ENCODE measurements at regions not wholly inside any gene's neighbourhood (a gene's known extent, or its start where the extent isn't known, plus 50 kb on each side); places are given as distances from the start of the nearest gene placed in this dataset.
"Not testable (repeated sequence)": the region's sequence is repeated elsewhere in the genome, so short reads cannot be mapped to it uniquely, and the experiment has no call there.

GRCh38 chr5:82881571-82882174, 195.5 kb downstream of the TMEM167A start:
- H3K4me3 ChIP-seq, result no peak overlapping the region
- 82% methylated on average over 2 of the region's 2 CpGs for WGBS, 2 donors
- peaks cover 0 to 10% (median 7%) of the 10 kb centered on the region in 4 donors for H3K9me3 ChIP-seq (ENCODE audit: control insufficient read depth in 4 of 4, insufficient read depth in 3 of 4, low read length in 3 of 4)
- H3K27ac ChIP-seq (ENCODE audit: low read depth in 1 of 2, low read length in 1 of 2), result no peak overlapping the region
- ATAC-seq (ENCODE audit: insufficient read depth, low FRiP score) (no peak), DNase-seq (no peak)
- H3K9ac ChIP-seq (ENCODE audit: insufficient read depth in 1 of 2, low read length in 2 of 2), result no peak overlapping the region
- no peaks in the 10 kb centered on the region for H3K36me3 ChIP-seq (ENCODE audit: control insufficient read depth in 4 of 4, insufficient read depth in 4 of 4, low read length in 4 of 4)
- H3K27me3 ChIP-seq (ENCODE audit: control insufficient read depth in 3 of 3, insufficient read depth in 3 of 3, low read length in 2 of 3), result no peaks in the 10 kb centered on the region
- H3K4me1 ChIP-seq (ENCODE audit: control insufficient read depth in 5 of 5, insufficient read depth in 5 of 5, low read length in 5 of 5), result no peaks in the 10 kb centered on the region
- TF ChIP-seq, protein P1, sequence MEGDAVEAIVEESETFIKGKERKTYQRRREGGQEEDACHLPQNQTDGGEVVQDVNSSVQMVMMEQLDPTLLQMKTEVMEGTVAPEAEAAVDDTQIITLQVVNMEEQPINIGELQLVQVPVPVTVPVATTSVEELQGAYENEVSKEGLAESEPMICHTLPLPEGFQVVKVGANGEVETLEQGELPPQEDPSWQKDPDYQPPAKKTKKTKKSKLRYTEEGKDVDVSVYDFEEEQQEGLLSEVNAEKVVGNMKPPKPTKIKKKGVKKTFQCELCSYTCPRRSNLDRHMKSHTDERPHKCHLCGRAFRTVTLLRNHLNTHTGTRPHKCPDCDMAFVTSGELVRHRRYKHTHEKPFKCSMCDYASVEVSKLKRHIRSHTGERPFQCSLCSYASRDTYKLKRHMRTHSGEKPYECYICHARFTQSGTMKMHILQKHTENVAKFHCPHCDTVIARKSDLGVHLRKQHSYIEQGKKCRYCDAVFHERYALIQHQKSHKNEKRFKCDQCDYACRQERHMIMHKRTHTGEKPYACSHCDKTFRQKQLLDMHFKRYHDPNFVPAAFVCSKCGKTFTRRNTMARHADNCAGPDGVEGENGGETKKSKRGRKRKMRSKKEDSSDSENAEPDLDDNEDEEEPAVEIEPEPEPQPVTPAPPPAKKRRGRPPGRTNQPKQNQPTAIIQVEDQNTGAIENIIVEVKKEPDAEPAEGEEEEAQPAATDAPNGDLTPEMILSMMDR (IDR thresholded peaks at IDR 0.05; ENCODE audit: control extremely low read depth, extremely low read depth), result no peak

DNA sequence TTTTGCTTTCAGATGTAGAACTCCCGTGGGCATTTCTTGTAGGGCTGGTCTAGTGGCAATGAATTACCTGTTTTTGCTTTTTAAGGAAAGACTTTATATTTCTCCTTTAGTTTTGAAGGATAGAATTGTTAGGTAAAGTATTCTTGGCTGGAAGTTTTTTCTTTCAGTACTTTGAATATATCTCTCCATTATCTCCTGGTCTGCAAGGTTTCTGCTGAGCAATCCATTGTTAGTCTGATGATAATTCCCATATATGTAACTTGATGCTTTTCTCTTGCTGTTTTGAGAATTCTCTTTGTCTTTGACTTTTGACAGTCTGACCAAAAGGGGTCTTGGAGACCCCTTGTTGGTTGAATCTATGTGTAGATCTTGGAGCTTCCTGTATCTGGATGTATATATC, 198.1 kb downstream of the TMEM167A start:
- TF ChIP-seq, protein P1 (IDR thresholded peaks at IDR 0.05; ENCODE audit: control extremely low read depth, extremely low read depth), result no peak
- Histone ChIP-seq H3K27me3 (ENCODE audit: control insufficient read depth in 3 of 3, insufficient read depth in 3 of 3, low read length in 2 of 3) (no peaks in the 10 kb centered on the region), H3K9me3 (ENCODE audit: control insufficient read depth in 4 of 4, insufficient read depth in 3 of 4, low read length in 3 of 4) (peaks cover 0 to 10% (median 7%) of the 10 kb centered on the region in 4 donors), H3K4me3 (no peak overlapping the region), H3K36me3 (ENCODE audit: control insufficient read depth in 4 of 4, insufficient read depth in 4 of 4, low read length in 4 of 4) (no peaks in the 10 kb centered on the region), H3K27ac (ENCODE audit: low read depth in 1 of 2, low read length in 1 of 2) (no peak overlapping the region), H3K4me1 (ENCODE audit: control insufficient read depth in 5 of 5, insufficient read depth in 5 of 5, low read length in 5 of 5) (no peaks in the 10 kb centered on the region), H3K9ac (ENCODE audit: insufficient read depth in 1 of 2, low read length in 2 of 2) (no peak overlapping the region)
- WGBS, 2 donors, result 81 to 87% methylated on average over 1 of the region's 1 CpG
- DNase-seq (no peak), ATAC-seq (ENCODE audit: insufficient read depth, low FRiP score) (no peak)

DNA sequence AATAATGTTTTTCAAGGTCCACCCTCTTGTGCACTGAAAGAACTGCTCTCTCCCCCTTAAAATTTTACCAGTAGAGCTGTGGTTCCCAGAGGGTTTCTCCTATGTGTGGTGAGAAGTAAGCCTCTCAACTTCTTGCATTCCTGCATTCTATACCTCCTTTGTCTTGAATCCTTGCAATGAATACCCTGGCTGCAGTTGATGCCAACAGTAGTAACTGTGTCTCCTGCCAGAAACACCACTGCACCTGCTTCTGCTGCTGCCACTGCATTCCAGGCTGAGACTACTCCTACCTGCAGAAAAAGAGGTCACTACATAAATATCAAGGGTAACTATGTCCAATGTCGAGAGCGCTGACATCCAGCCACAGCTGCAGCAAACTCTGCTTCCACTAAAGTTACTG, 203.7 kb downstream of the TMEM167A start:
- 39 to 72% methylated on average over 2 of the region's 2 CpGs for WGBS, 2 donors
- DNase-seq, result no peak
- Histone ChIP-seq H3K9ac (ENCODE audit: insufficient read depth in 1 of 2, low read length in 2 of 2) (no peak overlapping the region), H3K4me3 (no peak overlapping the region), H3K4me1 (ENCODE audit: control insufficient read depth in 5 of 5, insufficient read depth in 5 of 5, low read length in 5 of 5) (no peaks in the 10 kb centered on the region), H3K36me3 (ENCODE audit: control insufficient read depth in 4 of 4, insufficient read depth in 4 of 4, low read length in 4 of 4) (no peaks in the 10 kb centered on the region), H3K27me3 (ENCODE audit: control insufficient read depth in 3 of 3, insufficient read depth in 3 of 3, low read length in 2 of 3) (no peaks in the 10 kb centered on the region), H3K27ac (ENCODE audit: low read depth in 1 of 2, low read length in 1 of 2) (no peak overlapping the region), H3K9me3 (ENCODE audit: control insufficient read depth in 4 of 4, insufficient read depth in 3 of 4, low read length in 3 of 4) (peaks cover 0 to 3% (median 0%) of the 10 kb centered on the region in 4 donors)
- TF ChIP-seq, protein P1 (IDR thresholded peaks at IDR 0.05; ENCODE audit: control extremely low read depth, extremely low read depth), result no peak
- ATAC-seq (ENCODE audit: insufficient read depth, low FRiP score), result no peak

DNA sequence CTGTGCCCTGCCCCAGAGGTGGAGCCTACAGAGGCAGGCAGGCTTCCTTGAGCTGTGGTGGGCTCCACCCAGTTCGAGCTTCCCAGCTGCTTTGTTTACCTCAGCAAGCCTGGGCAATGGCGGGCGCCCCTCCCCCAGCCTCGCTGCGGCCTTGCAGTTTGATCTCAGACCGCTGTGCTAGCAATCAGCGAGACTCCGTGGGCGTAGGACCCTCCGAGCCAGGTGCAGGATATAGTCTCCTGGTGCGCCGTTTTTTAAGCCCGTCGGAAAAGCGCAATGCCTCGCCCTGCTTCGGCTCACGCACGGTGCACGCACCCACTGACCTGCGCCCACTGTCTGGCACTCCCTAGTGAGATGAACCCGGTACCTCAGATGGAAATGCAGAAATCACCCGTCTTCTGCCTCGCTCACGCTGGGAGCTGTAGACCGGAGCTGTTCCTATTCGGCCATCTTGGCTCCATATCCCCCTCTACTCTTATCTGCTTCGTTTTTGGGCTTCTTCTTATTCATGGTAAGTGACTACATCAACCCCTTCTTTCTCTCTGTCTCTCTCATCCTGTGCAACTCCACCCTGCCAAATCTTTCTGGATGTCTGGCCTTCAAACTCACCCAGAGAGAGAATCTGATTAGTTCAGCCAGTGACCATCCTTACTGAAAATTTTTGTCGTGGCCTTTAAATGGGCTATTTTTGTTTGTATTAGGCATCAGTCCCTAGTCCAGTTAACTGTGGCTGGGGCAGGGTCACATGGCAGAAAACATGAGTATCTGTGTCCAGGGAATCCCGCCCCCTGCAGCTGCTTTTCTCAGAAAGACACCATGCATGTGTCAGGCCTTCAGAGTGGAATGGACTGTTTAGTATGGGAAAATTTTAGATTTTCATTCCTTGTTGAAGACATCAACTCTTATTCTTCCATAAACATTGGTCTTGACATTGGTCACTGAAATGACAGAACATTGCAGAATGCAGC, 204.6 kb downstream of the TMEM167A start:
- not testable (repeated sequence) for H3K27me3 ChIP-seq (ENCODE audit: control insufficient read depth in 3 of 3, insufficient read depth in 3 of 3, low read length in 2 of 3); H3K36me3 ChIP-seq (ENCODE audit: control insufficient read depth in 4 of 4, insufficient read depth in 4 of 4, low read length in 4 of 4); H3K9me3 ChIP-seq (ENCODE audit: control insufficient read depth in 4 of 4, insufficient read depth in 3 of 4, low read length in 3 of 4); DNase-seq; H3K27ac ChIP-seq (ENCODE audit: low read depth in 1 of 2, low read length in 1 of 2); H3K4me1 ChIP-seq (ENCODE audit: control insufficient read depth in 5 of 5, insufficient read depth in 5 of 5, low read length in 5 of 5); H3K9ac ChIP-seq (ENCODE audit: insufficient read depth in 1 of 2, low read length in 2 of 2); H3K4me3 ChIP-seq; ATAC-seq (ENCODE audit: insufficient read depth, low FRiP score)
- WGBS, 2 donors, result 88 to 92% methylated on average over 24 to 28 of the region's 30 CpGs
